Stimulated activated naive CD8-positive, alpha-beta T cell treated with anti-CD3 and anti-CD28 coated beads, Interleukin-15, amount 100 ng/mL, for 72 hours (primary cell): ENCODE measurements at regions not wholly inside any gene's neighbourhood (a gene's known extent, or its start where the extent isn't known, plus 50 kb on each side); places are given as distances from the start of the nearest gene placed in this dataset.

ENCODE experiments used
- ATAC-seq: fragments of 150-1000 bp; cut with Tn5 transposase; 2 replicates; pipeline ENCODE4 v1.10.0; 2021; ENCODE audit warnings: mild to moderate bottlenecking, moderate library complexity
- DNase-seq, 2 donors: peaks; one replicate each; pipeline ENCODE4 v3.0.0; 2021 to 2022
- H3K27ac Mint-ChIP-seq, 2 donors: one replicate each; pipeline ENCODE4 v1.8.0; 2022; ENCODE audit warnings: mild to moderate bottlenecking in 2 of 2, mixed read lengths in 2 of 2, moderate library complexity in 2 of 2
- H3K27me3 Mint-ChIP-seq: one replicate; pipeline ENCODE4 v1.8.0; 2022; ENCODE audit warnings: mixed read lengths
- H3K4me1 Mint-ChIP-seq: one replicate; pipeline ENCODE4 v1.8.0; 2022; ENCODE audit warnings: mild to moderate bottlenecking, mixed read lengths
- H3K4me3 Mint-ChIP-seq, 2 donors: one replicate each; pipeline ENCODE4 v1.8.0; 2022; ENCODE audit warnings: mild to moderate bottlenecking in 2 of 2, mixed read lengths in 2 of 2, moderate library complexity in 1 of 2
- H3K9me3 Mint-ChIP-seq, 2 donors: one replicate each; pipeline ENCODE4 v1.8.0; 2022; ENCODE audit warnings: mixed read lengths in 2 of 2

DNA sequence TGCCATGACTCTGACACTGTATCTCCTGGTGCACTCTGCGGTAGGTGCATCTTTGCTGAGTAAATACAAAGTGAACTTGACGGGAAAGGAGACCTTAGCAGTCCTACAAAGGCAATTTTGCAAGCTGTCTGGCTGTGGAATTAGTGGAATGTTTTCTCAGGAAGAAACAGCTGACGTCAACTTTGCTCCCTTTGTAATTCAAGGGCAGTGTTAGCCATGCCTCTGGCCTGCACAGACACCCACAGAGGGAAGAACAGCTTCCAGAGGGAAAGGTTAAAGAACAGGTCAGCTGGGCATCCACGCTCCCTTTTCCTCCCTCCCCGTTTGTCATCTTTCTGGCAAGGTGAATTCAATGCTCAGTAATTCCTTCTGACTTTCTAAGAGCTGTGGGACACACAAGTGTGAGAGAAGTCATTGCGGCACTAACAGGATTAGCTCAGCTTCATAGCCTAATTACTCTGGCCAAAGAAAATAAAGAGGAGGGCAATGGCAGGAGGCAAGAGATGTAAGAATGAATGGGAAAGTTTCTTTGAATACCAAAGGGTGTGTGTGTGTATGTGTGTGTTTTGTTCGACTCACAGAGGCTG lies 476.9 kb upstream of the GOT2 start:
- DNase-seq: no peak
- no peak overlapping the region for H3K4me3 Mint-ChIP-seq
- no peak overlapping the region for H3K27ac Mint-ChIP-seq
- no peaks in the 10 kb centered on the region for H3K4me1 Mint-ChIP-seq
- no peak for ATAC-seq
- H3K9me3 Mint-ChIP-seq: no peaks in the 10 kb centered on the region
- H3K27me3 Mint-ChIP-seq: no peaks in the 10 kb centered on the region

DNA sequence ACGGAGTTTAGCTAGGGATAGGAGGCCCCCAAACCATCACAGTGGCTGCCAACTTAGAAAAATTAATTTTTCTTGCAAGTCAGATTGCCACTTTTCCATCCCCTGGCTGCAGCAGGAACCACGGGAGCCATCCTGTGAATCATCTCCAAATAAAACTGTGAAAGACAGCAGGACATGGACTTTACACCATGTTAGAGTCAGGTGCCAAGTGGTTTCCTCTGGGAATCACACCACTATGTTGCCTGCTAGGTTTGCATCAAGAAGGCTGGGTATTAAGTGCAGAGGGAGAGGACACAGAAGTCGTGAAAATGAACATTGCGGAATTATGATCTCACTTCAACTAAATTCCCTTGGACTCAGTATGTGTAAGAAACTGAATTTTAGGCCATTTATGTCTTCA lies 471.3 kb upstream of the GOT2 start:
- Mint-ChIP-seq H3K27ac (no peak overlapping the region), H3K4me3 (no peak overlapping the region), H3K9me3 (no peaks in the 10 kb centered on the region), H3K27me3 (no peaks in the 10 kb centered on the region), H3K4me1 (no peaks in the 10 kb centered on the region)
- ATAC-seq: no peak
- DNase-seq: no peak

DNA sequence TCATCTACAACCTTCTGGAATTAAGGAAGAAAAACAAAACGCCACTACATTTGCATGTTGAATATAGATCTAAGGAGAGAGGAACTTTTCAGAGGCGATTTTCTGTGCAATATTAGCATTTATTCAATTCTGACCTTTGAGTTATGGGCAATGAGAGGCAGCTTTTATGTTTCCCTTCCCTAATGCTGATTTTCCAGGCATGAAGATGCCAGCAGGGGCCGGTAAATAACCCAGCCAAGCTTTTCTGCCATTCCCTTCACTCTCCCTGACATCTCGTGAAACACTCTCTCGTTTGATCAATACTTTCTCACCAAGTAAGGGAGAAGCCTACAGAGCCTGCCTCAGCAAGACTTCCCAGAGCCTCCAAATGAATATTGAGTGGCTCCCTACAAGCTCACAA lies 470.5 kb upstream of the GOT2 start:
- no peak for ATAC-seq
- Mint-ChIP-seq H3K9me3 (no peaks in the 10 kb centered on the region), H3K27me3 (no peaks in the 10 kb centered on the region), H3K4me1 (no peaks in the 10 kb centered on the region), H3K27ac (no peak overlapping the region), H3K4me3 (no peak overlapping the region)
- no peak for DNase-seq

DNA sequence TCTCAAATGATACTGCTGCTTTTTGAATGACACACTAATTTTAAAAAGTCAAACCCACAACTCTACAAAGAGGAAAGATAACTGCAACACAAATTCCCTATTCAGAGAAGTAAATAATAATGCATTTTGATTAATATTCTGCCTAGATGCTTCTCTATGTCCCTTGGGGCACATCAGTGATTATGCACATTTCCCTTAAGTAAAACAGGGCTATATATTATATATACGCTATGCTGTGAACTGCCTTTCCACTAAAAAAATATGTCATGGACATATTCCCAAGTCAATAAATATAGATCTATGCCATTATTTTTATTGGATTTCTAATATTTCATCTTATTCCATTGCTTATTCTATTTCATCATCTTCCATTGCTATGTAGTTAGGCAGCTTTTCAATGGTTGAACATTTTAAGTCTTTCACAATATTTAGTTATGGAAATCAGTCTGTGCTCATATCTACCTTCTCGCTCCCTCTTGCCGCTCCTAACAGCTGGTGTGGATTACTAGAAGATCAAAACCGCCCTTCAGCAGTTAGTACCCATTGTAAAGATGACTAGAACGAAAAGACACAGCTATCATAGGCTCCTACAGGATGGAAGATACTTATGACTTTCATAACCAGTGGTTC lies 468.2 kb upstream of the GOT2 start:
- no peak for ATAC-seq
- H3K4me3 Mint-ChIP-seq: no peak overlapping the region
- no peak overlapping the region for H3K27ac Mint-ChIP-seq

DNA sequence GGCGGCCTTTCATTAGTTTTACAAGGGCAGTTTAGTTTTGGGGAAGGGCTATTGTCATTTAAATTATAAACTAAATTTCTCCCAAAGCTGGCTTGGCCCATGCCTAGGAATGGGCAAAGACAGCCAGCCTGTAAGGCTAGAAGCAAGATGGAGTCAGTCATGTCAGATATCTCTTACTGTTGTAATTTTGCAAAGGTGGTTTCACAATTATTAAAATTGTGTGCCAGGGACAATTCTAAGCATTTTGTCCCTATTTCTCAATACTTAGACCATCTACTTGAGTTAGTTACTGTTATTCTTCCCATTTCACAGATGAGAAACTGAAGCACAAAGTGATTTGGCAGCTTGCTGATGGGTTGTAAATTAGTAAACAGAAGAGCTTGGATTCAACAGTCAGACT lies 467.7 kb upstream of the GOT2 start:
- Mint-ChIP-seq H3K9me3 (no peaks in the 10 kb centered on the region), H3K4me1 (no peaks in the 10 kb centered on the region), H3K4me3 (no peak overlapping the region), H3K27ac (no peak overlapping the region), H3K27me3 (no peaks in the 10 kb centered on the region)
- ATAC-seq: no peak
- DNase-seq: no peak

More for the DNA sequence above, 468.2 kb upstream of the GOT2 start:
- no peaks in the 10 kb centered on the region for H3K4me1 Mint-ChIP-seq
- DNase-seq: no peak
- H3K9me3 Mint-ChIP-seq: no peaks in the 10 kb centered on the region
- no peaks in the 10 kb centered on the region for H3K27me3 Mint-ChIP-seq

DNA sequence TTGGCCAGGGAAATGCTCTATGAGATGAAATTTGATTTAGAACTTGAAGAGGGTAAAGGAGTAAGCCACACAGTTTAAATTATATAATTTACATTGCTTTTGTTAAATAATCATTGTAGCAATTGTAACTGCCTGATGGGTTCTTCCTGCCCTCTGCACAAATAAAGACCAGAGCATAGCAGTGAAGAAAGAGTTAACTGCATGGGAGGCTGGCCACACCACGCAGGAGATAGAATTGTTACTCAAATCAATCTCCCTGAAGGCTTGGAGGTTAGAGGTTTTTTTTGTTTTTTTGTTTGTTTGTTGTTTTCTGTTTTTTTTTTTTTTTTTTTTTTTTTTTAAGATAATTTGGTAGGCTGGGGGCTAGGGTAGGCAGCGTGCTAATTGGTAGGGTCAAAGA lies 467.0 kb upstream of the GOT2 start:
- no peak overlapping the region for H3K4me3 Mint-ChIP-seq
- H3K27me3 Mint-ChIP-seq: no peaks in the 10 kb centered on the region
- H3K27ac Mint-ChIP-seq: no peak overlapping the region
- ATAC-seq (no peak), DNase-seq (no peak)
- no peaks in the 10 kb centered on the region for H3K4me1 Mint-ChIP-seq
- no peaks in the 10 kb centered on the region for H3K9me3 Mint-ChIP-seq

DNA sequence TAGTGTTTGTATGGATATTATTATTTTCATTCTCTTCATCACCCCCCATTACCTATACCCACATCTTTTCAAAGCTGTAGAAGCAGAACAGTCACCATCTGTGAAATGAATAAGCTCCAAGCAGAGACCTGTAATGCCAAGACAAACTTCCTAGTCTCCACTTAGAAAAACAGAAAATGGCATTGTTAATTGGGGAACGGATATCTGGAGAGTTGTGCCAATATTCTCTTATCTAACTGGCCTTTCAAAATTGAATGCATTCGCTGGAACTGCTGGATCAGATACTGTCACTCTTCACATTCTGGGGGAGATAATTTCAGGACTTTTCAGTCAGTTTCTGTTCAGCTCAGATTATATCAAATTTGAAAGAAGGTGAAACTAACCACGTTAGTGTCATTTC lies 464.4 kb upstream of the GOT2 start:
- Mint-ChIP-seq H3K4me1 (no peaks in the 10 kb centered on the region), H3K9me3 (peaks cover 0 to 4% of the 10 kb centered on the region in 2 donors), H3K27me3 (no peaks in the 10 kb centered on the region), H3K27ac (no peak overlapping the region), H3K4me3 (no peak overlapping the region)
- DNase-seq: no peak
- ATAC-seq: no peak

DNA sequence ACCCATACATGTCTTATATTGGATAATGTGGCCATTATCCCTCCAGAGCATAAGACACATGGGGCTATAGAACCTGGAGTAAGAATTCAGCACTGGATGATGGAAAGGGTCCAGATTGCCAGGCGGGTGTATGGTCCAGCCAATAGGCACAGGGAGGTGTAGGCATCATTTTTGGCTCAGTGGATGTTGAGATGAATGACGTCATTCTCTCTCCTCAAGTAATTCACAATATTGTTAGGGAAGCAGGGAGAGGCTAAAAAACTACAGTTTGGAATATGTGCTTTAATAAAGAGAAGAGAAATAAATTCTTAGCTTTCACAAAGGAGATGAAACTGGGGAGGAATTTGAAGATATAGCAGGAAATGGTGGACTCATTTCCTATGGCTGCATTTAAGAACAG lies 461.1 kb upstream of the GOT2 start:
- Mint-ChIP-seq H3K27ac (no peak overlapping the region), H3K4me3 (no peak overlapping the region), H3K27me3 (no peaks in the 10 kb centered on the region), H3K4me1 (no peaks in the 10 kb centered on the region), H3K9me3 (peaks cover 0 to 4% of the 10 kb centered on the region in 2 donors)
- DNase-seq: no peak
- ATAC-seq: no peak

DNA sequence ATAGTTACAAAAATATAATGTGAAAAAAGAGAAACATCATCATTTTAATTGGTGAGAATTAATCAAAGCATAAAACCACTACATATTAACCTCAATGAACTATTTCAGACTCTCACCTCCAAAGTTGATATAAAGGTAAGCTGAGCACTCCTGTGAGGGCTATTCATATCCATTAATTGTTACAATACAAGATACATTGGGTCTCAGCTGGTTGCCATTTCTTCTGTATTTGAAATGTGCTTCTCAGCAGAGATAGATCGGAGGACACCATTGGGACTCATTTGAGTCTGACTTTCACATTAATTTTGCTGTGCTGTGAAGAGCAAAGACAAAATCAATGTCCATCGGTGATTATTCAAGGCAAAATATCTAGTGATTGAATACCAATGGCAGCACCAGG lies 459.5 kb upstream of the GOT2 start:
- Mint-ChIP-seq H3K27me3 (no peaks in the 10 kb centered on the region), H3K4me1 (no peaks in the 10 kb centered on the region), H3K4me3 (no peak overlapping the region), H3K9me3 (peaks cover 0 to 4% of the 10 kb centered on the region in 2 donors), H3K27ac (no peak overlapping the region)
- ATAC-seq (no peak), DNase-seq (no peak)

DNA sequence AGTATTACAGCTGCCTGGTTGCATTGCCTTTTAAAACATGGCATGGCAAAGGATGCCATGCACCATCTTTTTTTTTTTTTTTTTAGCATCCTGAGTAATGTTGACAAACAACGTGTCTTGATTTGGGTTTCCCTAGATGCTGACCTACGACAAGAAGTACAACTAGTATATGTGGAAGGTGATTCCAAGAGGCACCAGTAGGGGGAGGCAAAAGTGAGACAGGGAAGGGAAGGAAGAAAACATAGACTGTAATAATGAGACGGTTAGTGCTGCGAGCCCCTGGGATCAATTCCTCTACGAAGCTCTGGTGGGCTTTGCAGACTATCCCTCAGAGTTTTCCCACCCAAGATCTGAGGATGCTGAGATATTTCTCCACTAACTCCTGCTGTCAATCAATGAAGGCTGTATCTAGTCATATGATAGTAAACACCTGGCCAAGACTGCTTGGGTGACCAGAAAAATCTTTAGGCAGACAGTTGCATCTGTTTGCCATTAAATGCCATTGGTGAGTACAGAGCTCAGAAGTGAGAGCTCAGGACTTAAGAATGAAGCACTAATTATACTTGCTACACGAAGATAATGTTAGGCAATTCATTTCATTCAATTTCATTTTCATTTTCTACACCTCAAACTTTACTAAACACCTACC lies 458.6 kb upstream of the GOT2 start:
- Mint-ChIP-seq H3K4me1 (no peaks in the 10 kb centered on the region), H3K27me3 (no peaks in the 10 kb centered on the region), H3K4me3 (no peak overlapping the region), H3K9me3 (peaks cover 0 to 4% of the 10 kb centered on the region in 2 donors), H3K27ac (no peak overlapping the region)
- peak in 1 of 2 donors; percentile 15 for DNase-seq
- no peak for ATAC-seq

DNA sequence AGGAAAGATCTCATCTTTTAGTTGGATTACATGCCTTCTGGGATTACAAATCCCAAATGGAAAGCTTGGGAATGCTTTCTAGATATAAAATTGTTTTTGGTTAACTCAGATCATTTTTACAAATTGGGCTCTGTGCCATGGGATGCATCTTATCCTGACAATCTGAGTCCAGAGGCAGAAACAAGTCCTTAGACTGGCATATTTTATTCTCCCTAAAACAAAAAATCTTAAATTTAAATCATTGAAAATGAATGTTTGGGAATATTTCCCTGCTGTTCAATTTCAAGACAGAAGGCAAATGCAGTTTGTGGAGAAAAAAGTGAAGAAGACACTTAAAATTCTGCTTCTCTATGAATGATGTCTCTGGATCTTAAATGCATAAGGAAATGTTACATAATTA lies 456.6 kb upstream of the GOT2 start:
- Mint-ChIP-seq H3K27me3 (no peaks in the 10 kb centered on the region), H3K4me1 (no peaks in the 10 kb centered on the region), H3K9me3 (peaks cover 0 to 4% of the 10 kb centered on the region in 2 donors), H3K27ac (no peak overlapping the region), H3K4me3 (no peak overlapping the region)
- ATAC-seq: no peak
- no peak for DNase-seq

DNA sequence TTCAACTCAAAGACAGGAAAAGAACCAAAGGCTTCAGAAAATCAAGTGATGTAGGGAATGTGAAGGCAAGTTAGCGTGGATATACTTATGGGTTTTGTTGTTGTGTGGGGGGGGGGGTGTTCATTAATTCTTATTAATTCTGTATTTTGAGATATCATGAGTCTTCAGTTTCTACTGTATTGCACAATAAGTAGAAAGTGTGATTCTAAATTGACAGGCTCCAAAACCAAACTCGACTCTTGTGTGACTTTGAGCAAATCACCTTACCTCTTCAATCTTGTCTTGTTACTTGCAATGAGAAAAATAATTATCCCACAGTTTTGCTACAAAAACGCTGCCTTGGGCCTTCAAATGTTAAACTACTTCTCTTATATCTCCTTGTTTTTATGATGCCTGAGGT lies 453.9 kb upstream of the GOT2 start:
- no peak for ATAC-seq
- no peak overlapping the region for H3K4me3 Mint-ChIP-seq
- H3K27ac Mint-ChIP-seq: no peak overlapping the region
- H3K9me3 Mint-ChIP-seq: no peaks in the 10 kb centered on the region
- no peaks in the 10 kb centered on the region for H3K27me3 Mint-ChIP-seq
- DNase-seq: no peak
- no peaks in the 10 kb centered on the region for H3K4me1 Mint-ChIP-seq

DNA sequence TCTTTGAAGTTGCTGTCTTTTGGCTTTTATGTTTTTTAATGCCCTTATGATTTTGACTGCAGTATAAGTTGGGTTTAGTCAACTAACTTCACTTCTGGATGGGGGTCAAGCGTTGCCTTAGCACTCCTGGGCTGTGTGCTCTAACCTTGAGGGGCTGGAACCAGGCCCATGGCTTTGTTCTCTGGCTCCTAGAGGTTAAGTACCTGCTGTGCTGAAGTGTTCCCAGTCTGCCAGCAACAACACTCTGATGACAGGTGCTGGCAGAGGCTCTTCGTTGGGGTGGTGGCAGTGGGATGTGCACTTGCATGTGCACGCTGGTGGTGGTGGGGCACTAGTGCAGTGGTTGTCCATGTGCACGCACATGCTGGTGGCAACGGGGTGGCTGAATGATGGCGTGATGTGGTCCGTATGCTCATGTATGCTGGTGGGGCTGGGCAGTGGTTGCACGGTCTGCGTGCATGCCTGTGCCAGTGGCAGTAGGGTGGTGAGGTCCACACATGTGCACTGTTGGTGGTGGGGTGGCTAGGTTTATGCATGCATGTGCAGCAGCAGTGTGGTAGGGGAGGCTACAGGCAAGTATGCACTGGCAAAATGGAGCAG lies 447.8 kb upstream of the GOT2 start:
- Mint-ChIP-seq H3K27me3 (no peaks in the 10 kb centered on the region), H3K4me1 (no peaks in the 10 kb centered on the region), H3K4me3 (no peak overlapping the region), H3K27ac (no peak overlapping the region), H3K9me3 (peaks cover 0 to 7% of the 10 kb centered on the region in 2 donors)
- ATAC-seq: no peak
- DNase-seq: no peak

DNA sequence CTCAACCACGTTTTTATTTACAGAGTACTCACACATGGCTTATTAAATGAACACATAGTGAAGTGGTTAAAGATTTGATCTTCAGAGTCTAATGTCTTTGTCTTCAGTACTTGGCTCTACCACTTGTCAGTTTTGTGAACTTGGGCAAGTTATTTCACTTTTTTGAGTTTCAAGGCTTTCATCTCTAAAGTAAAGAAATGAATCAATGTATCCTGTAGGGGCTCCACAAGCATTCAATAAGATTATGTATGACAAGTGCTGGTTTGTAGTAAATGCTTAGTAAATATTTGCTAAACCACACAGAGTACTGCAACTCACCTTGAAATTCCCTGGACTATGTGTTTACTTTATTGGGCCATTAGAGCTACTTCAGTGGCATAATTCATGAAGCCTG lies 446.0 kb upstream of the GOT2 start:
- ATAC-seq: no peak
- Mint-ChIP-seq H3K27ac (no peak overlapping the region), H3K27me3 (no peaks in the 10 kb centered on the region), H3K9me3 (peaks cover 0 to 7% of the 10 kb centered on the region in 2 donors), H3K4me3 (no peak overlapping the region), H3K4me1 (no peaks in the 10 kb centered on the region)
- no peak for DNase-seq

DNA sequence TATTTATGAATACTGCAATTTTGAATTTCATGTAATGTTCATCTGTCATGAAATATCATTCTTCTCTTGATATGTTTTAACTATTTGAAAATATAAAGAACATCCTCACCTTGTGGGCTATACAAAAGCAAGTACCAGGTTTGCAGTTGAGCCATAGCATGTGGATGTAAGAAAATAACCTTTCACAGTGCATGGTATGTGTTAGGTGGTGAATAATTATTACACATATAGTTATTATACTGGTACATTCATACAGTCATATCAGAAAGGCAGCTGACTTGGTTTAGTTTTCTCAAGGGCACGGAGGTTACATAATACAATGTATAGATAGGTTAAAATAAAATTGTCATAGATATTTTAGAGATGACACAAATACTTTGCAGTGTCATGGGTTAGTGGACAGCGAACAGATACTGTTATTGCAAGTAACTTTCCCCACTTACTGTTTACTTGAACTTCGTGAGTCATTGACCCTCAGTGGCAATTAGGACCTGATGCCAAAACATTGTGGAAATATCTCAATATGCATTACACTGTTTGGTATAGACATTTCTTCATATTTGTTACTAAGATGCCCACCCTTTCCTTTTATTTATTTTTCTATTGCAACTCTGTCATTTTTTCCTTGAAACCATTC lies 445.4 kb upstream of the GOT2 start:
- H3K4me1 Mint-ChIP-seq: no peaks in the 10 kb centered on the region
- ATAC-seq (no peak), DNase-seq (no peak)
- H3K27me3 Mint-ChIP-seq: no peaks in the 10 kb centered on the region
- H3K27ac Mint-ChIP-seq: no peak overlapping the region
- H3K4me3 Mint-ChIP-seq: no peak overlapping the region
- peaks cover 0 to 7% of the 10 kb centered on the region in 2 donors for H3K9me3 Mint-ChIP-seq

DNA sequence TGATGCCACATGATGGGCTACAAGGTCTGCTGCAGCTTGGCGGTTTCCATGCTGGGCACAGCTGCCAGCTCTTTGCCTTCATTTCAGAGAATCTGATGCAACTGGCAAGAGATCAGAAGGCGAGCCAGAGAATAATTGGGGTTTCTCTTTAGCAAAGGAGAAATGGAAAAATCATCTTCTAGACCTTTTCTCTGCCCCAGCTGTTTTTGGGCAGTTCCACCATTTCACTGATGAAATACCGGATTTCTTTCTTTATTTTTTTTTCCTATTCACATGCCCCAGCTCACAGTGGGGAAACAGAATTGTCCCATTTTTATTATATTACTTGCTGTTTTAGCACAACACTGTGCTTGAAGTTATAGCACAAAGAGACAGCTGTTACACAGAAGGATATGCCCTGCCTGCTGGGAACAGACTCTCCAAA lies 439.3 kb upstream of the GOT2 start:
- Mint-ChIP-seq H3K27ac (no peak overlapping the region), H3K9me3 (no peaks in the 10 kb centered on the region), H3K4me3 (no peak overlapping the region), H3K27me3 (no peaks in the 10 kb centered on the region), H3K4me1 (no peaks in the 10 kb centered on the region)
- ATAC-seq (no peak), DNase-seq (no peak)
